LNCaP clone FGC (cell line): ENCODE measurements at regions not wholly inside any gene's neighbourhood (a gene's known extent, or its start where the extent isn't known, plus 50 kb on each side); places are given as distances from the start of the nearest gene placed in this dataset.

ENCODE experiments used
- DNase-seq: peaks from one replicate; pipeline ENCODE4 v3.0.0-alpha.2; 2011; ENCODE audit warnings: low read depth
- H3K4me3 ChIP-seq: 2 replicates; pipeline ENCODE4 v1.5.1; 2011; ENCODE audit warnings: mild to moderate bottlenecking, low read depth, low read length, control low read depth
- CTCF ChIP-seq: IDR thresholded peaks from 2 replicates; pipeline ENCODE4 v1.5.1; 2012; ENCODE audit warnings: mild to moderate bottlenecking; ENCODE audit not compliant: control insufficient read depth, insufficient read depth; ENCODE audit errors: extremely low read depth

- no peak for DNase-seq
- no peak for TF ChIP-seq CTCF
- H3K4me3 ChIP-seq: no peak overlapping the region
Observed at GRCh38 chr7:22577470-22578001, 77.5 kb upstream of the STEAP1B start.

GRCh38 chr7:22576612-22577469, 76.9 kb upstream of the STEAP1B start:
- no peak for DNase-seq
- no peak for TF ChIP-seq CTCF
- no peak overlapping the region for H3K4me3 ChIP-seq

- TF ChIP-seq CTCF: no peak
- H3K4me3 ChIP-seq: no peak overlapping the region
- DNase-seq: no peak
Observed at GRCh38 chr7:22574754-22575520, 74.9 kb upstream of the STEAP1B start.

GRCh38 chr7:22572937-22573336, 72.9 kb upstream of the STEAP1B start:
- no peak overlapping the region for H3K4me3 ChIP-seq
- TF ChIP-seq CTCF: no peak
- DNase-seq: no peak

GRCh38 chr7:22572292-22572691, 72.3 kb upstream of the STEAP1B start:
- H3K4me3 ChIP-seq: no peak overlapping the region
- no peak for DNase-seq
- TF ChIP-seq CTCF: no peak

GRCh38 chr7:22571766-22572165, 71.8 kb upstream of the STEAP1B start:
- H3K4me3 ChIP-seq: no peak overlapping the region
- no peak for DNase-seq
- no peak for TF ChIP-seq CTCF
